MM.1S (cell line): ENCODE measurements at regions not wholly inside any gene's neighbourhood (a gene's known extent, or its start where the extent isn't known, plus 50 kb on each side); places are given as distances from the start of the nearest gene placed in this dataset.

ENCODE experiments used
- DNase-seq: peaks from one replicate; pipeline ENCODE4 v3.0.0-alpha.2; 2015
- H2AFZ ChIP-seq: fragments of 300-600 bp; sonication (generic); 2 replicates; pipeline ENCODE4 v1.6.0; 2016; ENCODE audit warnings: antibody characterized with exemption, low read length
- H3F3A ChIP-seq: fragments of 300-600 bp; sonication (generic); 2 replicates; pipeline ENCODE4 v1.6.1; 2016; ENCODE audit warnings: mild to moderate bottlenecking, antibody characterized with exemption, low read length, moderate library complexity, mixed read lengths; ENCODE audit not compliant: insufficient read depth
- H3K27ac ChIP-seq: fragments of 300-600 bp; sonication (generic); 2 replicates; pipeline ENCODE4 v1.5.1; 2016; ENCODE audit warnings: mild to moderate bottlenecking, low read length
- H3K27me3 ChIP-seq: fragments of 300-600 bp; sonication (generic); replicated peaks from 2 replicates; pipeline ENCODE4 v1.6.0; 2016; ENCODE audit warnings: low read length; ENCODE audit not compliant: insufficient read depth
- H3K36me3 ChIP-seq: fragments of 300-600 bp; sonication (generic); replicated peaks from 2 replicates; pipeline ENCODE4 v1.6.1; 2016; ENCODE audit warnings: mild to moderate bottlenecking, low read length, mixed read lengths; ENCODE audit not compliant: insufficient read depth
- H3K4me1 ChIP-seq: fragments of 300-600 bp; sonication (generic); 2 replicates; pipeline ENCODE4 v1.6.1; 2016; ENCODE audit warnings: low read length, mixed read lengths
- H3K4me2 ChIP-seq: fragments of 300-600 bp; sonication (generic); 2 replicates; pipeline ENCODE4 v1.6.0; 2016; ENCODE audit warnings: low read depth, low read length
- H3K4me3 ChIP-seq: fragments of 300-600 bp; sonication (generic); 2 replicates; pipeline ENCODE4 v1.5.1; 2016; ENCODE audit warnings: low read length, mixed read lengths
- H3K79me2 ChIP-seq: fragments of 300-600 bp; sonication (generic); 2 replicates; pipeline ENCODE4 v1.6.1; 2016; ENCODE audit warnings: mixed run types, low read length, mixed read lengths
- H3K9ac ChIP-seq: fragments of 300-600 bp; sonication (generic); 2 replicates; pipeline ENCODE4 v1.6.1; 2016; ENCODE audit warnings: low read length, mixed read lengths
- H3K9me2 ChIP-seq: fragments of 300-600 bp; sonication (generic); replicated peaks from 2 replicates; pipeline ENCODE4 v1.6.1; 2016; ENCODE audit warnings: mild to moderate bottlenecking, low read length, mixed read lengths; ENCODE audit not compliant: insufficient read depth
- H3K9me3 ChIP-seq: fragments of 300-600 bp; sonication (generic); replicated peaks from 2 replicates; pipeline ENCODE4 v1.6.1; 2016; ENCODE audit warnings: mild to moderate bottlenecking, low read length, mixed read lengths; ENCODE audit not compliant: insufficient read depth
- H4K20me1 ChIP-seq: fragments of 300-600 bp; sonication (generic); 2 replicates; pipeline ENCODE4 v1.6.1; 2016; ENCODE audit warnings: mild to moderate bottlenecking, low read length, moderate library complexity, mixed read lengths; ENCODE audit not compliant: insufficient read depth
- EZH2 ChIP-seq: fragments of 300-600 bp; sonication (generic); optimal IDR thresholded peaks from 2 replicates; pipeline ENCODE3; 2017; ENCODE audit warnings: low read depth, mild to moderate bottlenecking, antibody characterized with exemption, low read length, mixed read lengths
- EZH2phosphoT487 ChIP-seq: fragments of 300-600 bp; sonication (generic); IDR thresholded peaks from 2 replicates; pipeline ENCODE4 v1.6.1; 2018; ENCODE audit warnings: antibody characterized with exemption, low read length
- TF ChIP-seq, protein P1 (sequence below): fragments of 300-600 bp; sonication (generic); IDR thresholded peaks from 2 replicates; pipeline ENCODE4 v1.5.1; 2016; ENCODE audit warnings: antibody characterized with exemption, low read length, mixed read lengths

DNA sequence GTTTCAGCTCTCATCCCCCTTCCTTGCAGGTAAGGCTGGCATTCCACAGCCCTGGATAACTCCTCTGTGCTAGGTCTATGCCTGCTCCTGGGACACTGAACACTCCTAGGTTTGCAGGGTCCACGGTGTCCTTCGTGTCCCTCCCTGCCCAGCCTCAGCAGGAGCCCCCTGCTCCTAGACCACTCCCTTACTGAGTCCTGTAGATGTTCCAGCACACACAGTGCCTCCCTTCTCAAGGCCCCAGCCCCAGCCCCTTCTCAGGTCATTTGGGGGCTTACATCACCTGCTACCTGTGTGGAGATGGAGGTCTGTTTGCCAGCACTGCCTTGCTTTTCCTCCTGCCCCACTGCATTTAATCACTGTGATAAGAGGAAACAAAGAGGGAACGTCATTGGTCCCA, 146.4 kb upstream of the TNP1 start:
- TF ChIP-seq, protein P1, sequence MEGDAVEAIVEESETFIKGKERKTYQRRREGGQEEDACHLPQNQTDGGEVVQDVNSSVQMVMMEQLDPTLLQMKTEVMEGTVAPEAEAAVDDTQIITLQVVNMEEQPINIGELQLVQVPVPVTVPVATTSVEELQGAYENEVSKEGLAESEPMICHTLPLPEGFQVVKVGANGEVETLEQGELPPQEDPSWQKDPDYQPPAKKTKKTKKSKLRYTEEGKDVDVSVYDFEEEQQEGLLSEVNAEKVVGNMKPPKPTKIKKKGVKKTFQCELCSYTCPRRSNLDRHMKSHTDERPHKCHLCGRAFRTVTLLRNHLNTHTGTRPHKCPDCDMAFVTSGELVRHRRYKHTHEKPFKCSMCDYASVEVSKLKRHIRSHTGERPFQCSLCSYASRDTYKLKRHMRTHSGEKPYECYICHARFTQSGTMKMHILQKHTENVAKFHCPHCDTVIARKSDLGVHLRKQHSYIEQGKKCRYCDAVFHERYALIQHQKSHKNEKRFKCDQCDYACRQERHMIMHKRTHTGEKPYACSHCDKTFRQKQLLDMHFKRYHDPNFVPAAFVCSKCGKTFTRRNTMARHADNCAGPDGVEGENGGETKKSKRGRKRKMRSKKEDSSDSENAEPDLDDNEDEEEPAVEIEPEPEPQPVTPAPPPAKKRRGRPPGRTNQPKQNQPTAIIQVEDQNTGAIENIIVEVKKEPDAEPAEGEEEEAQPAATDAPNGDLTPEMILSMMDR: no peak
- no peak for TF ChIP-seq EZH2phosphoT487
- no peak for TF ChIP-seq EZH2
- Histone ChIP-seq H3K79me2 (no peaks in the 10 kb centered on the region), H3K27ac (no peak overlapping the region), H3F3A (no peaks in the 10 kb centered on the region), H3K9me3 (no peaks in the 10 kb centered on the region), H2AFZ (no peak overlapping the region), H4K20me1 (no peaks in the 10 kb centered on the region), H3K9me2 (no peaks in the 10 kb centered on the region), H3K9ac (no peak overlapping the region), H3K4me3 (no peak overlapping the region), H3K4me1 (no peaks in the 10 kb centered on the region), H3K36me3 (no peaks in the 10 kb centered on the region), H3K4me2 (no peak overlapping the region), H3K27me3 (no peaks in the 10 kb centered on the region)
- DNase-seq: no peak

DNA sequence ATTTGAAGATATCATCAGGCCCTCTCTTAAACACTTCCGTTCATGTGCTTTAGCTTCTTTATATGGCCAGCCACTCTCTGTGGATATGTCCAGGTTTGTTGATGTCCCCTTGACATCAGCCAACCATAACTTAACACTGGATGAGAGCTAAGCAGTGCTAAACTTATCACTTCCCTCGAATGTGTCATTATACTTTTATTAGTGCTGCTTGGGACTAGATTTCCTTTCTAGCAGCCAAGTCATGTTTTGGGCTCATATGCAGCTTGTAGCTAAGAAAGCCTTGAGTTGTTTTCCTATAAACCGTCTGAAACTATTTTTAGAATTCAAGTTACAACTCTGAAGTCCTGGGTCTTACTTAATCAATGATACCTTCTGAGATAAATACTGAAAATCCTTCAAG, 144.8 kb upstream of the TNP1 start:
- Histone ChIP-seq H3F3A (no peaks in the 10 kb centered on the region), H3K36me3 (no peaks in the 10 kb centered on the region), H3K27me3 (no peaks in the 10 kb centered on the region), H3K4me2 (no peak overlapping the region), H3K9me3 (no peaks in the 10 kb centered on the region), H4K20me1 (no peaks in the 10 kb centered on the region), H3K4me3 (no peak overlapping the region), H2AFZ (no peak overlapping the region), H3K9me2 (no peaks in the 10 kb centered on the region), H3K79me2 (no peaks in the 10 kb centered on the region), H3K4me1 (no peaks in the 10 kb centered on the region), H3K27ac (no peak overlapping the region), H3K9ac (no peak overlapping the region)
- DNase-seq: no peak
- no peak for TF ChIP-seq EZH2phosphoT487
- TF ChIP-seq, protein P1: no peak
- no peak for TF ChIP-seq EZH2

DNA sequence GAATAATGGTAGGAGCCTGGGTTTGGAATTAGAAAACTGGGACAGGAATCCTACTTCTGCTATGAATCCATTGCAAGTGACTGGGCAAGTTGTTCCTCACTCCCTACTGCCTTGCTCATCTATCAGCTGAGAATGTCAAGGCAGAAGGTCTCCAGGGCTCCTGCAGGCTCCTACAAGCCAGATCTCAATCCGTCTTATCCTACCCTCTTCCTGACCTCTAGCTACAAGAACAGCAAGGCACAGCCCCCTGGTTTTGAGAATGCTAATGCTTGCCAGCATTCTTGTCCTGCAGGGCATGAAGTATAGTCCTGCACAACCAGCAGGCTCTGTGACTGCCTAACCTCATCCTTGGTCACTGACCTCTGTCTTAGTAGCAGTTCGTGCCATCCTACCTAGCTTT, 141.9 kb upstream of the TNP1 start:
- no peak overlapping the region for H3K4me3 ChIP-seq
- H3K36me3 ChIP-seq: no peaks in the 10 kb centered on the region
- H2AFZ ChIP-seq: no peak overlapping the region
- H3K27me3 ChIP-seq: no peaks in the 10 kb centered on the region
- H3K79me2 ChIP-seq: no peaks in the 10 kb centered on the region
- no peaks in the 10 kb centered on the region for H4K20me1 ChIP-seq
- TF ChIP-seq EZH2: no peak
- no peak for TF ChIP-seq EZH2phosphoT487
- TF ChIP-seq, protein P1: no peak
- H3K4me2 ChIP-seq: no peak overlapping the region
- H3K9ac ChIP-seq: no peak overlapping the region
- no peak for DNase-seq
- no peaks in the 10 kb centered on the region for H3K9me2 ChIP-seq
- no peaks in the 10 kb centered on the region for H3K4me1 ChIP-seq
- no peaks in the 10 kb centered on the region for H3K9me3 ChIP-seq
- H3F3A ChIP-seq: no peaks in the 10 kb centered on the region
- no peak overlapping the region for H3K27ac ChIP-seq

DNA sequence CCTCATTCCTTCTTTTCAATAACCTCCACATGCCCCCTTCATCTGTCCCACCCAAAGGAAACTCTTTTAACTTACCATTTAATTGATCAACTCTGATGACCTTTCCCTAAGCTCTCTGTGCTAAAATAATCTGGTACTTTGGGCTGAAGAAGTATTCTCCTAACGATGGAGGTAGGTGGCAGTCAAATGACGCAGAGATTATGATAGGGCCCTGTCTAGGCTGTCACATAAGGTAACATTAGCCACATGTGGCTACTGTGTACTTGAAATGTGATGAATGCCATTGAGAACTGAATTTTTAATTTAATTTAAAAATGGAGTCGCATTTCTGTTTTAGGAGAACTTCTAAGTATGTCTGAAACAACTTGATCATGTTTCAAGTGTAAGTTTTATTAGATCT, 140.5 kb upstream of the TNP1 start:
- H3K9me3 ChIP-seq: no peaks in the 10 kb centered on the region
- no peaks in the 10 kb centered on the region for H3K27me3 ChIP-seq
- H4K20me1 ChIP-seq: no peaks in the 10 kb centered on the region
- H3K79me2 ChIP-seq: no peaks in the 10 kb centered on the region
- H3K9me2 ChIP-seq: no peaks in the 10 kb centered on the region
- no peak overlapping the region for H2AFZ ChIP-seq
- no peak overlapping the region for H3K4me2 ChIP-seq
- H3K36me3 ChIP-seq: no peaks in the 10 kb centered on the region
- no peaks in the 10 kb centered on the region for H3K4me1 ChIP-seq
- H3K27ac ChIP-seq: no peak overlapping the region
- H3K9ac ChIP-seq: no peak overlapping the region
- no peak overlapping the region for H3K4me3 ChIP-seq
- no peaks in the 10 kb centered on the region for H3F3A ChIP-seq
- TF ChIP-seq, protein P1: no peak
- no peak for DNase-seq
